Activated CD4-positive, alpha-beta T cell treated with anti-CD3 and anti-CD28 coated beads, Interleukin-2, amount 10 ng/mL, durations not matched to agents 24 days and 14 days (primary cell): ENCODE measurements at regions not wholly inside any gene's neighbourhood (a gene's known extent, or its start where the extent isn't known, plus 50 kb on each side); places are given as distances from the start of the nearest gene placed in this dataset.
A peak's percentile ranks its signal among the peaks of the same experiment; 100 is the strongest.

Source experiments
- DNase-seq: peaks from one replicate; pipeline ENCODE4 v3.0.0; 2022
- H3K27ac Mint-ChIP-seq: one replicate; pipeline ENCODE4 v1.8.0; 2022; ENCODE audit warnings: mild to moderate bottlenecking, mixed read lengths
- H3K27me3 Mint-ChIP-seq: one replicate; pipeline ENCODE4 v1.8.0; 2022; ENCODE audit warnings: mixed read lengths
- H3K36me3 Mint-ChIP-seq: one replicate; pipeline ENCODE4 v1.8.0; 2022; ENCODE audit warnings: low read depth, mild to moderate bottlenecking, mixed read lengths
- H3K4me1 Mint-ChIP-seq: one replicate; pipeline ENCODE4 v1.8.0; 2021; ENCODE audit warnings: mixed read lengths
- H3K4me3 Mint-ChIP-seq: one replicate; pipeline ENCODE4 v1.8.0; 2022; ENCODE audit warnings: mild to moderate bottlenecking, moderate library complexity, mixed read lengths
- H3K9me3 Mint-ChIP-seq: one replicate; pipeline ENCODE4 v1.8.0; 2021; ENCODE audit warnings: mixed read lengths
- intact Hi-C: fragments of 100-400 bp; cut with micrococcal nuclease; formaldehyde crosslinking; loops from one replicate; pipeline ENCODE4 v1.15.1; 2023

DNA sequence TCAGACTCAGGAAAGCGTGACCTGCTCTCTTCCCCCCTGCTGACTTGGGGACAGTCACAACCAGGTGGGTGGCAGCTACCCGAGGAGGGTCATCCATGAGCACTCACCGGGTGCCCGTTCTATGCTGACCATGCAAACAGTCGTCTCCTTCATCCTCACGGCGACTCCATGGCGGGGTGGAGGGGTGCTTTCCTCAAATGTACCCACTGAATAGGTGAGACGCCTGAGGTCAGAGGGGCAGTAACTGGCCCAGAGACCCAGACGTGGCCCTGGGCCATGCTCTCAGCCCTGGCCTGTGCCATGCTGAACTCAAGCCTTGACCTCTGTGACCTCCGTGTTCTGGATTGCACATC, 59.2 kb upstream of the TPM4 start:
- intact Hi-C loops: no loop called here
- Mint-ChIP-seq H3K9me3 (no peaks in the 10 kb centered on the region), H3K4me3 (no peak overlapping the region), H3K4me1 (no peaks in the 10 kb centered on the region), H3K27ac (no peak overlapping the region), H3K27me3 (no peaks in the 10 kb centered on the region), H3K36me3 (no peaks in the 10 kb centered on the region)
- no peak for DNase-seq

- Mint-ChIP-seq H3K27me3 (no peaks in the 10 kb centered on the region), H3K4me3 (no peak overlapping the region), H3K9me3 (no peaks in the 10 kb centered on the region), H3K4me1 (no peaks in the 10 kb centered on the region), H3K36me3 (no peaks in the 10 kb centered on the region), H3K27ac (no peak overlapping the region)
- intact Hi-C loops: no loop called here
- no peak for DNase-seq
Measured at GRCh38 chr19:16018106-16018755, 58.1 kb upstream of the TPM4 start.

- H3K36me3 Mint-ChIP-seq: no peaks in the 10 kb centered on the region
- H3K4me3 Mint-ChIP-seq: no peak overlapping the region
- intact Hi-C loops: no loop called here
- H3K27ac Mint-ChIP-seq: no peak overlapping the region
- H3K9me3 Mint-ChIP-seq: no peaks in the 10 kb centered on the region
- no peaks in the 10 kb centered on the region for H3K4me1 Mint-ChIP-seq
- H3K27me3 Mint-ChIP-seq: no peaks in the 10 kb centered on the region
- DNase-seq: no peak
Measured at GRCh38 chr19:16018801-16019551, 57.3 kb upstream of the TPM4 start.

DNA sequence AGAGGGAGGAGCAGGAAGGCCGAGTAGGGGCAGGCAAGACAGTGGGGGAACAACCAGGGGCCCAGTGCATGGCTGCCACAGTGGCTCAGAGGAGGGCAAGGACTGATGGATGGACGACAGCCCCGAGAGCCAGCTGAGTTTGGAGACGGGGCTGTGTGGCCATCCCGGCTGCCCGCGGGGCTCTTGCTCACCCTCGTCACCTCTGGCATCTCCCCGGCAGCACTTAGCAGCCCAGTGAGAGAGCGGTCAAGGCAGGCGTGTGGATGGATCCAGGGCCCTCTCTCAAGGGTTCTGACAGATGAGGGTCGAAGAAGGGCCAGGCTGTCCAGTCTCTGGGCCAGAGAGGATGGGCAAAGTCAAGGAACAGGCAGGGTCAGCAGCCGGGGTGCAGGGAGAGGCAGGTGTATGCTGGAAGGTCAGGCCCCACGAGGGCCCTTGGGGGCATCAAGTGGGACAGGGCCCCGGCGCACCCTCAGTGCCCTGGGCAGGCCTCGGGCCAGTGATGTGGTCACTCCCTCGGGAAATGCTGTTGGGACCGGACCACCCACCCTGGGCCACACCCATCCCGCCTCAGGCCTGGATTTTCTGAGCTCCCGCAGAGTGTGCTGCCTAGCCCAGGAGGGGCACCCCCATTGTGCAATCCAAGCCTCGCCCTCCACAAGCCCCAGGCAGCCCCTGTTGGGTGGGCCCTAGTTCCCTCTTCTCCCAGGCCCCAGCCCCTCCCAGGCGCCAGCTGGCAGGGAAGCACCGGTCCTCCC, 56.4 kb upstream of the TPM4 start:
- H3K27ac Mint-ChIP-seq: no peak overlapping the region
- H3K27me3 Mint-ChIP-seq: no peaks in the 10 kb centered on the region
- H3K4me1 Mint-ChIP-seq: no peaks in the 10 kb centered on the region
- intact Hi-C loops: no loop called here
- no peaks in the 10 kb centered on the region for H3K36me3 Mint-ChIP-seq
- no peaks in the 10 kb centered on the region for H3K9me3 Mint-ChIP-seq
- no peak for DNase-seq
- H3K4me3 Mint-ChIP-seq: no peak overlapping the region

DNA sequence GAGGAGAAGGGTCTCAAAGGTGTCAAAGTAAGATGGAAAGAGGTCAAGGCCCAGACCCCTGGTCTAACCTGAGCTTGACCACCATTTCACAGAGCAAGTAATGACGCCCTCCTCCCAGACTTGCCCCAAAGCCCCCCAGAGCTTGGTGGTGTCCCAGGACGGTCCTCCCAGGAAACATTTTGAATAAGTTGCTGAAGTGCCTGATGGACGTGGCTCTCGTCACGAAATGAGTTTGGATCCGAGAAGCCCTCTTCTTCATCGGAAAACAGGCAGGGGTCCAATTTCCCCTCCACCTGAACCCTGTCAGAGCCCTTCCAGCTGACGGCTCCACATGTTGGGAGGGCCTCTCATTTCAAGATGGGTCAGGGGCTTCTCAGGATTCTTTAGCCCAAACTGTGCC, 54.5 kb upstream of the TPM4 start:
- Mint-ChIP-seq H3K4me3 (no peak overlapping the region), H3K36me3 (no peaks in the 10 kb centered on the region), H3K27me3 (peaks cover 4% of the 10 kb centered on the region), H3K27ac (no peak overlapping the region), H3K9me3 (no peaks in the 10 kb centered on the region), H3K4me1 (no peaks in the 10 kb centered on the region)
- intact Hi-C loops: no loop called here
- no peak for DNase-seq

DNA sequence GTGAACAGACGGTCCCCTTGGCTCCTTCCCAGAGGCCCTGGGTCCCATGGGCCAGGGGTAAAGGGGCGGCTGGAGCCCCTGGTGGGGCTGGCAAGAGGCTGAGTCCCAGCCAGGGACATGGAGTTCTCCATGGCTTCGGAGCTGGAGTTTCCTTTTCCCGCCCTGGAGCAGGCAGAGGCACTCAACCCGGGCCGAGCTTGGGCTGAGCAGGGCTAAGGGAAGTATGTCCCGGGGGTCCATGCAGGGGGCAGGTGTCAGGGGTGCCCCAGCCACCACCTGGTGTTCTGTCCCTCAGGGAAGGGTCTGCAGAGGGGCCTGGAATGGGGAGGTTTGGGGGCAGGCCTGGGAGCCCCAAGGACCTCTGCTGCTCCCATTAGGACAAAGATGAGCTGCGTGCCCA, 54.0 kb upstream of the TPM4 start:
- Mint-ChIP-seq H3K36me3 (no peaks in the 10 kb centered on the region), H3K27ac (no peak overlapping the region), H3K9me3 (no peaks in the 10 kb centered on the region), H3K27me3 (peaks cover 7% of the 10 kb centered on the region), H3K4me1 (no peaks in the 10 kb centered on the region), H3K4me3 (no peak overlapping the region)
- DNase-seq: no peak
- intact Hi-C loops: no loop called here

GRCh38 chr19:16022681-16023080, 53.6 kb upstream of the TPM4 start:
- H3K4me1 Mint-ChIP-seq: no peaks in the 10 kb centered on the region
- no peak overlapping the region for H3K27ac Mint-ChIP-seq
- H3K36me3 Mint-ChIP-seq: no peaks in the 10 kb centered on the region
- H3K4me3 Mint-ChIP-seq: no peak overlapping the region
- intact Hi-C loops: no loop called here
- peaks cover 7% of the 10 kb centered on the region for H3K27me3 Mint-ChIP-seq
- H3K9me3 Mint-ChIP-seq: no peaks in the 10 kb centered on the region
- DNase-seq: no peak

DNA sequence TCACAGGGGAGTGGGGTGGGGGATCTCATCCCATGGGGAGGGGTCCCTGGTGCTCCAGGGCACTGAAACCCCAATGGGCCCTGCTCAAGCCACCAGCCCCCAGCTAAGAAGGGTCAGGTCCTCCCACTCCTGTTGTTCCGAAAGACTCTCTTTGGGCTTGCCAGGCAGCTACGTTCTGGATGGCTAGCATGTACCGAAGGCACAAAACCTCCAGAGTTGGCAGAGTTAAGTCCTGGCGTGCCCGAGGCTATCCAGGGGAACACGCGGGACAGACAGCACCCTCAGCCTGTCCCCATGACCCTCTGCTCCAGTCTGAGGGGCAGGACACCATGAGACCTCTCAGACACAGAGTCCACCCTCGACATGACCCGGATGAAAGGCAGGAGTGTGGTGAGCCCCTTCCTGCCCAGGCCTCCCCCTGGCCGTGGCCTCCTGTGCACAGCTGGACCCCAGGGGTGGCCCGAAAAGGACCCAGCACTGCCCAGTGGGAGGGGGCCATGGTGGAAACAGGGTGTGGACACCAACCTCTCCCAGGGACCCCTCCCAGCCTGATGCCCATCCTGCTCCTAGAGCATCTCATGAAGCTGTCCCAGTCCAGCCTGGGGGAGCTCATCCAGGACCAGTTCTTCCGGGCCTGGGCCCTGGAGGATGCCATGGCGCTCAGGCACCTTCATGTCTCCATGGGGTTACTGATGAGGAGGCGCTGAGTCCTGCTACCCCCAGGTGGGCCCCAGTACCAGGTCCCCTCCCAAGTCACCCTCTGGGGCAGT, 53.0 kb upstream of the TPM4 start:
- intact Hi-C loops: no loop called here
- no peak overlapping the region for H3K27ac Mint-ChIP-seq

DNA sequence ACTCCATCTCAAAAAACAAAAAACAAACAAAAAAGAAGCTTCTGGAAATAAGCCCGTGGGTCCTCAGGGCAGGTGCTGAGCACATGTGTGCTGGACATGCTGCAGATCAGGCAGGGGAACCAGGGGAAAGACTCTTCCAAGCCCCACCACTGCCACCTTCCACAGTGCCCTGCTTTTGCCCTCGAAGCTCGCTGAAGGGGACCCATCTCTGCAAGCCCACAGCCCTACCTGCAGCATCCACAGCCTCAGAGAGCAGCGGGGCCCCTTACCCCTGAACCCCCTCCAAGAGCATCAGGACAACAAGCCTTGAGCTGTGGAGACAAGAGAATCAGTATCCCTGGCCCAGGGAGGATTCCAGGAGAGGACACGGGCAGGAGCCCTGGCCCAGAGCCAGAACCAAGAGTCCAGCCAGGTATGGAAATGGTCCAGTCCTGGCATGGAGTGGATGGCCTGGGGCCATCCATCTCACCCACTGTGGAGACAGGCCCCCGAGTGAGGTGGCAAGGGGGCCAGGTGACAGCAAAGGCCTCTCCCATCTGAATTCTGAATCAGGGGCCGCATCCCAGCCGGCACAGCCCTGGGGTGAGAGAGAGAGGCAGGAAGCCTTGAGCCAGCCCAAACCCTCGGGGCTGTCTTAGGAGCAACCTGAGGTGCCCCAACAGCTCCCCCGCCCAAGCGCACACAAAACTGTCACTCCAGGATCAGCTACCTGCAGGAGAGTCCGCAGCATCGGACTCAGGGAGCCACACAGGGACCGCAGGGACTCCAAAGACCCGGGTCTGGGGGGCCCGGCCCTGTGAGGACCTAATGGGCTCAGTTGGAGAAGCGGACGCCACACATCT, 51.8 kb upstream of the TPM4 start:
- H3K4me1 Mint-ChIP-seq: no peaks in the 10 kb centered on the region
- H3K4me3 Mint-ChIP-seq: no peak overlapping the region
- intact Hi-C loops: no loop called here
- no peaks in the 10 kb centered on the region for H3K36me3 Mint-ChIP-seq
- no peak for DNase-seq
- H3K27me3 Mint-ChIP-seq: peaks cover 7% of the 10 kb centered on the region
- H3K9me3 Mint-ChIP-seq: no peaks in the 10 kb centered on the region
- no peak overlapping the region for H3K27ac Mint-ChIP-seq

More for the DNA sequence above, 53.0 kb upstream of the TPM4 start:
- Mint-ChIP-seq H3K4me3 (no peak overlapping the region), H3K4me1 (no peaks in the 10 kb centered on the region), H3K9me3 (no peaks in the 10 kb centered on the region), H3K27me3 (peaks cover 7% of the 10 kb centered on the region), H3K36me3 (no peaks in the 10 kb centered on the region)
- no peak for DNase-seq

DNA sequence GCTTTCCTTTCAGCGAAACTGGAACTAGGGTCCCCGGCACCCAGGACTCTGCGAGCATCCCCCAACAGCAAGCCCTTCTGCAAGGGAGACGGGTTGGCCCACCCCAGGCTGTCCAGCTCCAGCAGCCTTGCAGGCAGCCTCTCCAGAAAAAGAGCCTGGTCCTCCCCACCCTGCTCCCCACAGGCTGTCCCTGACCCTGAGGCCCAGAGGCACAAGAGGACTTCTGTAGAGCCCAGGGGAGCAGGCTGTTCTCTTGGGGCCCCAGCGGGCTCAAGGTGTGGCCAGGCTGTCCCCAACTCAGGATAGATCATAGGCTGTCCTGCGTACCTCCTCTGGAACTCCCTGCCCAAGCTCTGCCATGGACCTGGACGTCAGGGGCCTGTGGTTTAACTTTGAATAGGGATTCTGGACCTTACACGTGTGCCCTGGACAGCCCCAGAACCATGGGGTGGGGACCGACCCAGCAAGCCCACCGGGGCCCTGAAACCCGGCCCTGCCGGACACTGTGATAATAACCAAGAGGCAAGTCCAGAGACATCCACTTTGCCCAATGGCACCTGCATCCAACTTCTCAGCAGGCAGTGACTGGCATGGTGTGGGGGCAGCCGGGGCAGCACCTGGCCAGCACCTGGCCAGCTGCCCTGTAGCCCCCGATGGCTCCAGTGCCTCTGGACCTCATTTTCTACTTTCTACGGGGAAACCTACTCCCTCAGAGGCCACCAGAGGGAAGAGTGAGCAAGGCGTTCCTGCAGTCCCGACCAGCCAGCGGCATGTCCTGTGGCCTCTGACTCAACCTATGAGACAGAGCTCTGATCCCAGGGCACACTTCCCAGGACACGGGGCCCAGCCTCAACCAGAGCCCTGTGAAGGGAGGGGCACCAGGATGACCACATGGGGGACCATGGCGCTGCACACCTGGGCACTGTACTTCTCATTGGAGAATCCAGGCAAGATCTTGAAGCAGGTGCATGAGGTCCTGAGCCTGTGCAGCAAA, 50.9 kb upstream of the TPM4 start:
- peak; percentile 65 for DNase-seq
- H3K27ac Mint-ChIP-seq: no peak overlapping the region
- H3K4me1 Mint-ChIP-seq: no peaks in the 10 kb centered on the region
- H3K36me3 Mint-ChIP-seq: no peaks in the 10 kb centered on the region
- H3K27me3 Mint-ChIP-seq: peaks cover 7% of the 10 kb centered on the region
- H3K9me3 Mint-ChIP-seq: no peaks in the 10 kb centered on the region
- intact Hi-C loops: no loop called here
- H3K4me3 Mint-ChIP-seq: no peak overlapping the region

DNA sequence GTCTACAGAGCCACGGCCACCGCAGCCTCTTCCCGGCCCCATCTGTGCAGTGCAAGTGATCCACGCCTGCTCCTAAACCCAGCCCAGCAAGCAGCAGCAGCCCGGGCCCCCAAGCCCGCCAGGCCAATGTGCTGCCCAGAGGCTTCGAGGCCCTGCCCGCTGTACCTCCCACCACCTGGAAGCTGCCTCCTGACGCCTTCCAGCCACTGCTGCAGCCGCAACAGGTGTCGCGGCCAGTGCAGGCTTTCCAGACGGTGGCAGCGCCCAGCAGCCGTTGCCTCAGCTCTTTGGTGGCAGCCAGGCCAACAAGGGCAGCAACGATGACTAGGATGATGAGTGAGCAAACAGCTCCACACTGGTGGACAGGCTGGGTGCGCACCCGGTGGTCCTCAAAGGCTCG, 50.2 kb upstream of the TPM4 start:
- intact Hi-C loops: no loop called here
- Mint-ChIP-seq H3K27me3 (peaks cover 7% of the 10 kb centered on the region), H3K4me3 (no peak overlapping the region), H3K4me1 (no peaks in the 10 kb centered on the region), H3K36me3 (no peaks in the 10 kb centered on the region), H3K27ac (no peak overlapping the region), H3K9me3 (no peaks in the 10 kb centered on the region)
- no peak for DNase-seq
